Thyroid gland (tissue), 4 donors: ENCODE measurements at regions not wholly inside any gene's neighbourhood (a gene's known extent, or its start where the extent isn't known, plus 50 kb on each side); places are given as distances from the start of the nearest gene placed in this dataset.

Source experiments
- POLR2A ChIP-seq, 2 donors: fragments of 450-650 bp; IDR thresholded peaks; one replicate each; pipeline ENCODE4 v1.6.1; 2017; ENCODE audit warnings: antibody characterized with exemption in 2 of 2, mild to moderate bottlenecking in 2 of 2, moderate library complexity in 1 of 2
- TF ChIP-seq, protein P1 (sequence below), 6 experiments: fragments of 200-600 bp in 3 of 6; fragments of 450-650 bp in 3 of 6; sonication (generic) in 3 of 6; IDR thresholded peaks; one replicate each; pipeline ENCODE4 v1.5.1; 2016 to 2019; ENCODE audit warnings: antibody characterized with exemption in 6 of 6, mild to moderate bottlenecking in 2 of 6, inconsistent platforms in 1 of 6, moderate library complexity in 1 of 6

- no peak for TF ChIP-seq POLR2A (IDR thresholded peaks at IDR 0.05)
- TF ChIP-seq, protein P1, sequence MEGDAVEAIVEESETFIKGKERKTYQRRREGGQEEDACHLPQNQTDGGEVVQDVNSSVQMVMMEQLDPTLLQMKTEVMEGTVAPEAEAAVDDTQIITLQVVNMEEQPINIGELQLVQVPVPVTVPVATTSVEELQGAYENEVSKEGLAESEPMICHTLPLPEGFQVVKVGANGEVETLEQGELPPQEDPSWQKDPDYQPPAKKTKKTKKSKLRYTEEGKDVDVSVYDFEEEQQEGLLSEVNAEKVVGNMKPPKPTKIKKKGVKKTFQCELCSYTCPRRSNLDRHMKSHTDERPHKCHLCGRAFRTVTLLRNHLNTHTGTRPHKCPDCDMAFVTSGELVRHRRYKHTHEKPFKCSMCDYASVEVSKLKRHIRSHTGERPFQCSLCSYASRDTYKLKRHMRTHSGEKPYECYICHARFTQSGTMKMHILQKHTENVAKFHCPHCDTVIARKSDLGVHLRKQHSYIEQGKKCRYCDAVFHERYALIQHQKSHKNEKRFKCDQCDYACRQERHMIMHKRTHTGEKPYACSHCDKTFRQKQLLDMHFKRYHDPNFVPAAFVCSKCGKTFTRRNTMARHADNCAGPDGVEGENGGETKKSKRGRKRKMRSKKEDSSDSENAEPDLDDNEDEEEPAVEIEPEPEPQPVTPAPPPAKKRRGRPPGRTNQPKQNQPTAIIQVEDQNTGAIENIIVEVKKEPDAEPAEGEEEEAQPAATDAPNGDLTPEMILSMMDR (IDR thresholded peaks at IDR 0.05) = no peak
Observed at GRCh38 chr4:185872747-185873380, 60.9 kb upstream of the SORBS2 start.
